ENCODE measurements at regions not wholly inside any gene's neighbourhood (a gene's known extent, or its start where the extent isn't known, plus 50 kb on each side); places are given as distances from the start of the nearest gene placed in this dataset.

GRCh38 chr1:83114136-83114834, 884.6 kb downstream of the TTLL7 start:
- no peak for DNase-seq

DNA sequence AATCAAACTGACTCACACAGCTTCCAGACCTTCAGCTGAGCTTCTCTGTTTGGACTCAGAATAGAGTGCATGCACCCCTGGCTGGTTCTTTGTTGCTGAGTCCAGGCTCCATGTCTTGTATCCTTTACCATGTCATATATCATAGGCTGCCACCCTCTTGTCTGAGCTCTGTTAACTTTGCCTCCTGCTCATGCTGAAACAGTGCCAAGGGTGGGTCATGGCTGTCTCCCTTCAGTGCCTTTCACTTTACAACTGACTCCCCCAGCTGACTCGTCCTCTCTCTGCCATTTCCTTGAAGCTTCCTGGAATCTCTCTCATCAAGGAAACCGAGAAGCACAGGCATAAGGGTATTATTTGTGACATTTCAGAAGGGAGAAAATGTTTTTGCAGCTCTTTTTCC, 885.3 kb downstream of the TTLL7 start:
- no peak for DNase-seq

DNA sequence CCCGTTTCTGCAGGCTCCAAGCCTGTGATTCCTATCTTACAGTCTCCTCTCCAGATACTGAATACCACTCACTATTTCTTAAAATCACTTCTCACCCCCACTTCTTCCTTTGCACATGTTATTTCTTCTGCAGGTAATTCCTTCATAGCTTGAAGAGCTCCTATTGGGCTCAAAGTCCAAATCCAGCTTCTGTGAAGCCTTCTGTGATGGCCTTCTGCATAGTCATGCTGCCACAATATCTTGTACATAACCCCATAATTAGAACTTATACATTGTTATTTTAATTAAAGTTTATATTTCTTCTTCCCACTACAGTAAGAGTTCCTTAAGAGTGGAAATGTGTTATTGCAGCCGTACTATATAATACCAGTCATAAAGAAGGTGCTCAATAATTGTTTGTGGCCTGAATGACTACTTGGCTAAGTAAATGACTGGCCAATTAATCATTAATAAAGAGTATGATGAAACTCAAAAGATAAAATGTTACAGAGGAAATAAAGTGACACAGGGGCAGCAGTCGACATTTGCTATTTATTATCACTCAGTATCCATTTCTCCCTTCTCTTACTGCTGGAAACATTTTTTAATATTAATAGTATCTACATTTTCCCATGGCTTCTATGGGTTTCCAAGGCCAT, 886.6 kb downstream of the TTLL7 start:
- no peak for DNase-seq

- DNase-seq = no peak
These were observed 888.8 kb downstream of the TTLL7 start for GRCh38 chr1:83110156-83110555.

- no peak for DNase-seq
These were observed 889.2 kb downstream of the TTLL7 start for GRCh38 chr1:83109692-83110091.

DNA sequence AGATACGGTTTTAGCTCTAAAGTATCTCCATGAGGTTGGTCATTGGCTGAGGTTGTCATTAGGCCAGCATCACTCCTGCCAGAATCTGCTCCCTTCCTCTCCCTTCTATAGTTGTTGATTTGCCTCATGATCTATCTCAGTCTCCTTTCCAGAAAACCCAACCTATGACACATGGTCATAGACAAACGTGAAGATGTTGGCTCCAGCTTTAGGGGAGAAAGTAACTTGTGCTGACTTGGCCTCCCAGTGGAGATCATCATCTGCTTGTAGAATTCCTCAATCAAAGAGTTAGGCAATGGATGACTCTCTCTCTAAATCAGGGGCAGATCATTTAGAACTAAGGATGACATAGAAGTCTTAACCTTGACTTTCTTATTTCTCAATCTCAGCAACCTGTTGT, 894.4 kb downstream of the TTLL7 start:
- DNase-seq = no peak

DNA sequence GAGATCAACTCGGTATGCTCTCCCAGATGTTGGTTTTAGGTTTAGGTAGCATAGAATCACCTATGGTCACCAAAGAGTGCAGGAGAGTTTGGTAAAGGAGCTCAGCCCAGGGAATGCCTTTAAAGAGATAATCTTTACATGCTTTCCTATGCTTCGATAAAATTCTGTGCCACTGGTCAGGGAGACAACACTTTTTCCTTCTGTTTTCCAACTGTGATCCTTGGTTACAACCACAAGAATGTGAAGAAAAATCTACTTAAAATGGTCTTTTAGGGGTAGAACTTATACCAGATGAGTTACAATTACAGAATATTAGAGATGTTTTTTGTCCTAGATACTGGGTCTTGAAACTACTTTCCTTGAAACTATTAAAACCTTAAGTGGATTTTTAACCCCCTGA, 895.6 kb downstream of the TTLL7 start:
- no peak for DNase-seq

- no peak for DNase-seq
These were observed 896.3 kb downstream of the TTLL7 start for GRCh38 chr1:83102630-83103071.

GRCh38 chr1:83101406-83101805, 897.5 kb downstream of the TTLL7 start:
- no peak for DNase-seq

- DNase-seq = no peak
These were observed 898.8 kb downstream of the TTLL7 start for GRCh38 chr1:83100133-83100532.

- no peak for DNase-seq
These were observed 900.1 kb downstream of the TTLL7 start for GRCh38 chr1:83098791-83099190.

DNA sequence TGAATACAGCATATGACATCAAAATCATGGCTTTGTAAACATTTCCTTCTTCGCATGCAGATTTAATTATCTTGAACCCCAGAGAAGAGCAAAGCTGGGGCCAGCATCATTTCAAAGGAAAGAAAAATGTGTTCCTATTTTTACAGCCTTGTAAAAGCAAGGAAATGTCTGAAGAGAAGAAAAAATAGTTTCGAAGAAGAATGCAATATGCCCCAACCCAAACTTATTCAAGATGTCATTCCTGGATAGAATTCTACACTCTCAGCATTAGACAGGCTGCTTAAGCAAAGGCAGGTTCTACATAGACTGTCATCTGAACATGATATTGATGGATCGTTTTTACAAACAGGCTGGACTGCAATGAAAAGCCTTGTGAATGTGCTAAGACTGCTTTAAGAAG, 900.8 kb downstream of the TTLL7 start:
- no peak for DNase-seq

DNA sequence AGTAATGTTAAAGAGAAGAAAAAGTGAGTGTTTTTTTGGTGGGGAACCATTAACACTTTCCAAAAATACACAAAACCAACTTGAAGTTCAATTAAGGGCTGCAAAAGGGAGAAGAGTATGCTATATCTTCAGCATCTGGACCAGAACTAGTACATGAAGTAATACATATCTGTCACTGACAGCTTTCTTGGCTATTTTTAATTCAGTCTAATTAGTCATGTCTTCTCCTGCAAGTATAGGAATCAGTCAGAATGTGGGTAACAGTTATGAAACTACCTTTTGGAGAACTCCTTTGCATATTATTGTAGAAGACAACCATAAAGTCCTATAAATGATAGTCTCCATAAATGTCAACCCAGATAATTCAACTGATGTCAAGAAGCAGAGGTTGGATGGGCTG, 901.2 kb downstream of the TTLL7 start:
- DNase-seq = no peak

DNA sequence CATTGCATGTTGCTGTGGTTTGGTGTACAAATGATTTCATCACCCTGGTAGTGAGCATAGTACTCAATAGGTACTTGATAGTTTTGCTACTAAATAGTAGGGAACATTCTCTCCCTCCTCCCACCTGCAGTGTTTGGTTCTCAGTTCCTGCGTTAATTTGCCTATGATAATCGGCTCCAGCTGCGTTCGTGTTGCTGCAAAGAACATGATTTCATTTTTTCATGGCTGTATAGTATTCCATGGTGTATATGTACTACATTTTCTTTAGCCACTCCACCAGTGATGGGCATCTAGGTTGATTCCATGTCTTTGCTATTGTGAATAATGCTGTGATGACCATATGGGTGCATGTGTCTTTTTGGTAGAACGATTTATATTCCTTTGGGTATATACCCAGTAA, 903.4 kb downstream of the TTLL7 start:
- no peak for DNase-seq

DNA sequence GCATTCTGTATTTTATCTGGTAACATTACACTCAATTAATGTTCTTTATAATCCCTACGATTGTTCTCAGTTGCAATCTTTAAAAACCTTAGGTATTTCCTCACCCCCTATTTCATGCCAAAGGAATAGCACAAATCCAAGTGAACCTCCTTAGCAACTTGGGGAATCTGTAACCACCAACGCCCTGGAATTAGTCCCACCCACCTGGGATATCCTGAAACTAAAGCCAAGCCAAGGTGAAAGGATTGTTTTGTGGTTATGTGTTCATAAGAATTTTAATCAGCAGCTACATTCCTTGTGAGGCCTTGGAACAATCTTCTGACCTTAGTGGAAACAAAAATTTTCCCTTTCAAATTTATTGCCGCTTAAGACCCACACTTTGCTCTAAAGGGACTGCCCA, 908.7 kb downstream of the TTLL7 start:
- no peak for DNase-seq

- no peak for DNase-seq
These were observed 911.1 kb downstream of the TTLL7 start for GRCh38 chr1:83087851-83088250.

DNA sequence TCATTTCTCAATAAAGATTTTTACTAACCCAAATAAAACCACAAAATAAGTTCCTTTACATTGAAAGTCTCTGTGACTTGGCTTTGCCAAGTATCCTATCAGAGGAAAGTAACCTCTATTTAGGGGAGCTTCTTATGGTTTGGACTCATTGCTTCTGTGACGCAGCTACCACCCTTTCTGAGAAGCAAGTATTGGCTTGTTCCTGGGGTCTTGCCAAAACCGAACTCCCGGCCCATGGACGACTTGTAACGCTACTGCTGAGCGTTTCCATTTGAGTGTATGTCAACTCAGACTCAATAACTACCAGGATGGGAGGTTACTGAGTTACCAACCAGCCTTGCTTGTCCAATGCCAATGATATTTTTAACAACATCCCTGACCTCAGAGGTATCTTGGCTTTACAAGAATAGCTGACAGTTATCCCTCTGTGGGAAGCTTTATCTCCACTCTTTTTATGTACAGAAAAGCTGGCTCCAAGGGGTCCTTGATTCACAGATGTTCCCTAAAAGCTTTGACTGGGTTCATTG, 911.9 kb downstream of the TTLL7 start:
- no peak for DNase-seq

DNA sequence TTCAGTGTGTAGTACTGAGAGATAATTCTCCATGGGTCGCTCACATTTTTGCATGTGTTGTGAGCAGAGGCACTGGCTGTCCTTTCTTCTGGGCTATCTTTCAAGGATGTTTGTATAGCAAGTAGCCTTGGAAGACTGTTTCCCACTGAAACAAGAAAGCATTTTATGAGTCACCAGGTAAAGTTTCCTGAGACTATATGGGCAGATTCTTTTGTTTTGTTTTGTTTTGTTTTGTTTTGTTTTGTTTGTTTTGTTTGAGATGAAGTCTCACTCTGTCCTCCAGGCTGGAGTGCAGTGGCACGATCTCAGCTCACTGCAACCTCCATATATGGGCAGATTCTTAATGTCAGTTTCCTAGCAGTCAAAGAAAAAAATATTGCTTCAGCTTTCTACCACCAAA, 912.6 kb downstream of the TTLL7 start:
- no peak for DNase-seq

GRCh38 chr1:83083589-83084224, 915.2 kb downstream of the TTLL7 start:
- no peak for DNase-seq

DNA sequence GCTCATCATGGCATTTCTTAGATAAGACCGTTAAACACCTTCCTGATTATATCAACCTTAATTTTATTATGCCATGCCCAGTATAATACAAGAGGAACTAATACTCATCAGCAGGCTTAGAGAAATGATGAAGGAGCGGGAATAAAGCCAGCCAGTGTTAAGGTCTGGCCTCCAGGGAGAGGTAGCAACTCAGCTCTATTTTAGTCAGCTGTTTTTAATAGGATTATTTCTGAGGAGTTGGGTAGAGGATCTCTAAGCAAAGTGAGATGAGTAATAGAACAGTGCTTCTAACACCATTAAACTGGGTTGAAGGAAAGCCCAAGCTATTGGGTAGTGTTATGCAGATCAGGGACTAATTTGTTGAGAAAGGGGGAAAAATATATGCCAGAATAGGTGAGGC, 921.5 kb downstream of the TTLL7 start:
- no peak for DNase-seq

GRCh38 chr1:83075107-83075506, 923.8 kb downstream of the TTLL7 start:
- no peak for DNase-seq

GRCh38 chr1:83067954-83068353, 931.0 kb downstream of the TTLL7 start:
- no peak for DNase-seq

DNA sequence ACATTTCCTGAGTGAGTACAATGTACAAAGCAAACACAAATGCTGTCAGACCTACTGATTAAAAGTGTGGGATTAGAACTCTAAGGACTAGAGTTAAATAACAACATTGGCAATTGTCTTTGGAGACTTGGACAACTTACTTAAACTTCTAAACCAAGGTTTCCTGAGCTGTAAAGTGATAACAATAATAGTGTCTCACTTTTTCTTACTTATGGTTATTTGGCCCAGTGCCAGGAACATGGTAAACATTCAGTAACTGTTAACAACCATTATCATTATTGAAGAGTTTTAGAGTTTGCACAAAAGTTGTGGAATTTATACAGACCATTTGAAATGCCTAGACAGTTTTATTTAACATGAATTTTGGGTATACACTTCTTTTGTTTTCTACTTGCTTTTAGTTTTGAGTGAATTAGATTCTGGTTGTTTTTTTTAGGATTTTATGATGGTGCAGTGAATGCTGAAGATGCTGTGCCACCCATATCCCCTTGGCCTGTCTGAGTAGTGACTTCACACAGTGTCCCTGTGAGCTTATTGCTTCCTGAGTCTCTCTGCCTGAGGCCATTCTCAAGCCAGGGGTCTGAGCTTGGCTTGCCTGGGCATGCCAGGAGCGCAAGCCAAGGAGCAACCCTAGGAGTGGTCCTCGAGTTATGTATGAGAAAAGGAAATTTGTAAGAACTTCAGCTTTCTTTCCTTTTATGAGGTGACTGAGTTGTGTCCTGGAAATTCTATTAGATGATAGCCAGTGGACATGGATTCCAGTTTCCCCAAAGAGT, 932.8 kb downstream of the TTLL7 start:
- no peak for DNase-seq

All from CD4-positive, alpha-beta T cell treated with Interleukin-4 for 1 hour (primary cell).